IMR-90 (cell line): ENCODE measurements at regions not wholly inside any gene's neighbourhood (a gene's known extent, or its start where the extent isn't known, plus 50 kb on each side); places are given as distances from the start of the nearest gene placed in this dataset.

Experiments
- ATAC-seq: fragments of 200-7000 bp; cut with Tn5 transposase; 2 replicates; pipeline ENCODE4 v1.9.1; 2020; ENCODE audit warnings: low read depth, mild to moderate bottlenecking, moderate library complexity
- BruUV-seq: library from RNA; stranded (reverse); fragments of 400-500 nt; replicated peaks from 2 replicates; lab custom pipeline; 2021; lab: Mats Ljungman, UMichigan
- CTCF ChIA-PET: fragments of 300-600 bp; formaldehyde crosslinking; extraction: SDS; loops from one replicate; lab custom pipeline; 2021; ENCODE audit warnings: antibody characterized with exemption; lab: Yijun Ruan, JAX
- POLR2A ChIA-PET: fragments of 300-600 bp; sonication (Branson Sonifier 250); formaldehyde crosslinking; loops from one replicate; lab custom pipeline; 2022; ENCODE audit warnings: antibody characterized with exemption; ENCODE audit not compliant: unreplicated experiment; lab: Charles Lee
- DNase-seq: peaks from one replicate; pipeline ENCODE4 v3.0.0; 2013
- H2AFZ ChIP-seq: replicated peaks from 2 replicates; pipeline ENCODE3; 2013; ENCODE audit warnings: low read length, mild to moderate bottlenecking; ENCODE audit not compliant: poor library complexity
- H2AK5ac ChIP-seq: 2 replicates; pipeline ENCODE4 v1.6.1; 2013; ENCODE audit warnings: low read depth, low read length, inconsistent platforms
- H2AK9ac ChIP-seq: replicated peaks from 2 replicates; pipeline ENCODE3; 2013; ENCODE audit warnings: mild to moderate bottlenecking, low read depth, low read length, moderate library complexity; ENCODE audit not compliant: poor library complexity
- H2BK120ac ChIP-seq: 2 replicates; pipeline ENCODE4 v1.6.1; 2013; ENCODE audit warnings: low read depth, low read length, inconsistent platforms
- H2BK15ac ChIP-seq: 3 replicates; pipeline ENCODE4 v1.6.1; 2013; ENCODE audit warnings: low read depth, low read length, inconsistent platforms
- H2BK20ac ChIP-seq: 2 replicates; pipeline ENCODE4 v1.6.1; 2013; ENCODE audit warnings: low read depth, mild to moderate bottlenecking, inconsistent platforms, low read length, moderate library complexity
- H2BK5ac ChIP-seq: 2 replicates; pipeline ENCODE4 v1.6.1; 2013; ENCODE audit warnings: mild to moderate bottlenecking, low read depth, low read length, inconsistent platforms; ENCODE audit not compliant: poor library complexity, severe bottlenecking
- H3K14ac ChIP-seq: replicated peaks from 2 replicates; pipeline ENCODE4 v1.6.1; 2013; ENCODE audit warnings: low read depth, low read length, inconsistent platforms
- H3K18ac ChIP-seq: 2 replicates; pipeline ENCODE4 v1.6.1; 2013; ENCODE audit warnings: low read depth, low read length, control low read depth
- H3K23ac ChIP-seq: 2 replicates; pipeline ENCODE4 v1.6.1; 2013; ENCODE audit warnings: low read depth, low read length, inconsistent platforms
- H3K27ac ChIP-seq: 2 replicates; pipeline ENCODE4 v1.5.1; 2013; ENCODE audit warnings: mild to moderate bottlenecking, control low read depth, low read length; ENCODE audit not compliant: insufficient read depth
- H3K27me3 ChIP-seq: 2 replicates; pipeline ENCODE4 v1.6.1; 2013; ENCODE audit warnings: low read length; ENCODE audit not compliant: control insufficient read depth, insufficient read depth
- H3K36me3 ChIP-seq: 2 replicates; pipeline ENCODE4 v1.6.1; 2013; ENCODE audit warnings: low read length, mixed read lengths; ENCODE audit not compliant: control insufficient read depth, insufficient read depth
- H3K4ac ChIP-seq: 2 replicates; pipeline ENCODE4 v1.6.1; 2013; ENCODE audit warnings: low read depth, low read length, inconsistent platforms
- H3K4me1 ChIP-seq: 2 replicates; pipeline ENCODE4 v1.6.1; 2013; ENCODE audit warnings: low read length, mixed read lengths; ENCODE audit not compliant: control insufficient read depth, insufficient read depth
- H3K4me2 ChIP-seq: 2 replicates; pipeline ENCODE4 v1.6.1; 2013; ENCODE audit warnings: low read depth, mild to moderate bottlenecking, control low read depth, low read length, moderate library complexity
- H3K4me3 ChIP-seq: 2 replicates; pipeline ENCODE4 v1.5.1; 2013; ENCODE audit warnings: low read depth, mild to moderate bottlenecking, control low read depth, low read length, moderate library complexity; ENCODE audit not compliant: insufficient read depth
- H3K56ac ChIP-seq: 2 replicates; pipeline ENCODE4 v1.6.1; 2013; ENCODE audit warnings: low read length, inconsistent platforms; ENCODE audit not compliant: insufficient read depth; ENCODE audit errors: extremely low read depth
- H3K79me1 ChIP-seq, 2 experiments: 2 replicates each; pipeline ENCODE4 v1.6.1; 2013; ENCODE audit warnings: low read length in 2 of 2, inconsistent platforms in 1 of 2, low read depth in 1 of 2
- H3K9ac ChIP-seq: 2 replicates; pipeline ENCODE4 v1.6.1; 2013; ENCODE audit warnings: low read depth, low read length, control low read depth
- H3K9me1 ChIP-seq: 2 replicates; pipeline ENCODE4 v1.6.1; 2013; ENCODE audit warnings: low read length, inconsistent platforms; ENCODE audit not compliant: insufficient read depth
- H3K9me3 ChIP-seq: 2 replicates; pipeline ENCODE4 v1.6.1; 2013; ENCODE audit warnings: low read length; ENCODE audit not compliant: control insufficient read depth, insufficient read depth
- H4K20me1 ChIP-seq: 2 replicates; pipeline ENCODE4 v1.6.1; 2013; ENCODE audit warnings: low read length, inconsistent platforms; ENCODE audit not compliant: insufficient read depth
- H4K5ac ChIP-seq: 2 replicates; pipeline ENCODE4 v1.6.1; 2013; ENCODE audit warnings: mild to moderate bottlenecking, low read depth, low read length, control low read depth
- H4K8ac ChIP-seq, 2 experiments: 2 replicates each; pipeline ENCODE4 v1.6.1; 2013; ENCODE audit warnings: low read depth in 2 of 2, low read length in 2 of 2, control low read depth in 1 of 2, inconsistent platforms in 1 of 2
- H4K91ac ChIP-seq: 2 replicates; pipeline ENCODE4 v1.6.1; 2013; ENCODE audit warnings: low read depth, low read length, inconsistent platforms; ENCODE audit not compliant: insufficient read depth
- NFE2L2 ChIP-seq: fragments of 150-350 bp; IDR thresholded peaks from 2 replicates; pipeline ENCODE4 v1.6.1; 2016; ENCODE audit warnings: low read depth, mild to moderate bottlenecking, low read length
- USF2 ChIP-seq: fragments of 150-350 bp; IDR thresholded peaks from 2 replicates; pipeline ENCODE4 v1.6.1; 2017; ENCODE audit warnings: mild to moderate bottlenecking, antibody characterized with exemption, low read length, low read depth
- WGBS, 2 experiments: methylation state at CpG; one replicate each; pipeline versions ENCODE4 v1.1.5 to v1.1.7; 2013; ENCODE audit warnings: missing lambda C conversion rate in 2 of 2; ENCODE audit not compliant: insufficient read length in 1 of 2; ENCODE audit errors: extremely low coverage in 2 of 2; 5-methylcytosine and 5-hydroxymethylcytosine counted together
- dilution Hi-C: fragments of 300-500 bp; cut with HindIII; formaldehyde crosslinking; loops from one replicate; pipeline ENCODE4 v1.14.3; 2018; ENCODE audit warnings: low sequenced_read_pairs; ENCODE audit not compliant: unreplicated experiment
- in situ Hi-C: fragments of 300-500 bp; cut with MboI; formaldehyde crosslinking; loops from 3 replicates; pipeline ENCODE4 v1.14.3; 2019; ENCODE audit warnings: low sequenced_read_pairs, inconsistent platforms, mixed read lengths
- intact Hi-C: fragments of 100-400 bp; cut with micrococcal nuclease; formaldehyde crosslinking; loops from 2 replicates; pipeline ENCODE4 v1.10.0; 2022

- no peak overlapping the region for H3K18ac ChIP-seq
- H2AFZ ChIP-seq: no peak overlapping the region
- intact Hi-C loops: no loop called here
- H3K4me2 ChIP-seq: no peak overlapping the region
- H4K20me1 ChIP-seq: no peaks in the 10 kb centered on the region
- no peak overlapping the region for H2AK5ac ChIP-seq
- BruUV-seq: no TSS peak
- no peak overlapping the region for H3K56ac ChIP-seq
- no peaks in the 10 kb centered on the region for H3K4me1 ChIP-seq
- H4K91ac ChIP-seq: no peak overlapping the region
- dilution Hi-C loops: no loop called here
- DNase-seq: no peak
- no peak overlapping the region for H3K9ac ChIP-seq
- in situ Hi-C loops: no loop called here
- H2BK20ac ChIP-seq: no peak overlapping the region
- no peak overlapping the region for H3K27ac ChIP-seq
- no peaks in the 10 kb centered on the region for H3K36me3 ChIP-seq
- H2BK5ac ChIP-seq: no peak overlapping the region
- H4K5ac ChIP-seq: no peak overlapping the region
- H2BK15ac ChIP-seq: no peak overlapping the region
- no peaks in the 10 kb centered on the region for H3K79me1 ChIP-seq
- H3K4ac ChIP-seq: no peak overlapping the region
- ChIA-PET POLR2A (no interaction called here), CTCF (interaction anchor here (1.1 kb wide), 1 partner anchor 263 kb away, joined by 3 read pairs; no protein-coding TSS in a partner anchor)
- no peak overlapping the region for H4K8ac ChIP-seq
- no peak overlapping the region for H3K14ac ChIP-seq
- H3K9me3 ChIP-seq: no peaks in the 10 kb centered on the region
- no peak overlapping the region for H3K23ac ChIP-seq
- H3K4me3 ChIP-seq: no peak overlapping the region
- no peak overlapping the region for H2AK9ac ChIP-seq
- no peaks in the 10 kb centered on the region for H3K27me3 ChIP-seq
- no peak overlapping the region for H2BK120ac ChIP-seq
- TF ChIP-seq USF2 (no peak), NFE2L2 (no peak)
- no peak for ATAC-seq
- no CpG with 5 or more reads among the region's 3 CpGs for WGBS, 2 experiments
- no peaks in the 10 kb centered on the region for H3K9me1 ChIP-seq
Observed at GRCh38 chr9:26057050-26057449, 378.8 kb upstream of the TUSC1 start.
